ENCODE measurements at regions not wholly inside any gene's neighbourhood (a gene's known extent, or its start where the extent isn't known, plus 50 kb on each side); places are given as distances from the start of the nearest gene placed in this dataset.

GRCh38 chr11:79783833-79784232 lies 343.0 kb upstream of the TENM4 start:
- no peak for DNase-seq

DNA sequence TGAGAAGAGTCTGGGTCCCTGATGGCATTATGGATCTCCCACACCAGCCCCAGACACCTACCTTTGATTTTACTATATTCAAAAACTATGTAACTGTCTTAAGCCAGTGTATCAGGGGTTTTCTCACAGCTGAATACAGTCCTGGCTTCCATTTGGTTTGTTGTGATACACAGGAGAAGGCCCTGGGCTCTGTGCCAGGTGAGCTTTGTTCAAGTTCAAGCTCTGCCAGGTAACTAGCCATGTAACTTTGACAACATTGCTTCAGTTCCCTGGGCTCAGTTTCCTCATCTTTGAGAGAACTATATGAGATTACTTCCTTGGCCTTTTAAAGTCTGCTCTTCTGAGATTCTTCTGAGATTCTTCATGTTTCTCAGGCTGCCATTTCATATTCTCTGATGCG lies 327.5 kb upstream of the TENM4 start:
- no peak for DNase-seq

- no peak for DNase-seq
Observed at GRCh38 chr11:79762279-79762921, 321.6 kb upstream of the TENM4 start.

GRCh38 chr11:79758325-79758724 lies 317.5 kb upstream of the TENM4 start:
- DNase-seq: no peak

GRCh38 chr11:79747406-79747805 lies 306.6 kb upstream of the TENM4 start:
- no peak for DNase-seq

DNA sequence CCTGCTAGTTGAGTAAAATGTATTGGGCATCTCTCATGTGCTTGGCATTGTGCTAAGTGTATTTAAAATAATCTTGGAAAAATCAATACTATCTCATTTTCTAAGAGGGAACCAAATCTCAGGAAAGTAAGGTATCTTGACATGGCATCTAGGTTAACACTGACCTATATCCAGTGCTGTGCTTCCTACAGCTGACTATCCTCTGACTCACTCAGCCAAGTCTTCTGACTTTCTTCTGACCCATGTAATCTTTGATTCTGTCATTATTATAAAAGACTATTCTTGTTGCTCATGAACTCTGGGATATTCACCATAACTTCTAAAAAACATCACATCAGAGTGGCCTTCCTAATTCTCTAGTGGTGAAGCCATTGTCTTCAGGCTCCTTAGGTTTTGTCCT lies 304.1 kb upstream of the TENM4 start:
- DNase-seq: no peak

GRCh38 chr11:79742176-79742575 lies 301.3 kb upstream of the TENM4 start:
- no peak for DNase-seq

DNA sequence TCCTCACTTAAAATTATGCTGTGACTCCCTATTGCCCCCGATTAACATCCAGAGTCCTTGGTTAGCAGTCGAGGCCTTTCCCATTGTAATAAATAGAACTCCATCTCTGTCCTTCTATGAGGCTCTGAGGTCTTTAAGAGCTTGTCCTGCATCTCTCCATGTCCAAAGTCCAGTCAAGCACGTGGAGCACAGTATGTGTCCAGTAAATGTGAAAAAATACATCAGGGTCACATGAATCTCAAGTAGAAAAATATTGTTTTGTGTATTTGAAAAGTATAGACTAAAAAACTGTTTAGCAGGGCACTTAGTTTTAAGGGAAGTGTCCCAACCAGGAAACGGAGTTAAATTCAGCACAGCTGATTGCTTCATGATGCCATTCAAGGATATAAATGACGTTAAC lies 298.8 kb upstream of the TENM4 start:
- DNase-seq: no peak

DNA sequence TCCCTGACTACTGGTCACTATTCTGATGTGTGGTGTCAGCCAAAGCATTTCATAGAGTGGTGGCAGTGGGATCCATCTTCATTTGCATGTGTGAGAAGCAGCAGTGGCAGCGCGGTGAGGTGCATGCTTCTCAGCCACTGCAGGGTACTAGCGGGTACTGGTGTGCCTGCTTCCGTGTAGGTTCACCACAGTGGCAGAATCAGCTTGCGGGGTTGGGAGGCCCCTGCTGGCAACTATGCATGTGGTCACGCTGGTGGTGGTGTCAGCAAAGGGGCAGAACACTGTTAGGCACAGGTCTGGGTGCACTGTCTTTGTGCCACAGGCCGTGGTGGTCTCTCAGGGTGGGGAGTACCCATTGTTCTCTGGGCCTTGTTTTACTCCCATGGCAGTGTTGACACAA lies 286.4 kb upstream of the TENM4 start:
- no peak for DNase-seq

DNA sequence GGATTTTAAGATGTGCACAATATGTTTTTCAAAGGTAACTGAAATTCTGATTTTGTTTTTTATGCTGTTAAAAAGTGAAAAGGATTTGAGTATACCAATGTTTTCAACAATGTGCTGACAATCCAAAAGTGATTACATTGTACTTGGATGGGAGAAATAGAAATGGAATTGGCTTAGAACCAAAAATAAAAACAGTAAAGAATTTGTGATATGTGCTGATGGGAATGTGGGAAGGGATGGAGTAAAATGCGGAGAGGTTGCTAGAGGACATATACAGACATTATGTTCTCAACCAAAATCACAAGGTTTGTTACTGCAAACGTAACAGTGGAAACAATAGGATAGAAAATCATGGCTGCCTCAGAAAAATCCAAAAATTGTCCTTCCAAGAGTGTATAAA lies 279.3 kb upstream of the TENM4 start:
- no peak for DNase-seq

- no peak for DNase-seq
Observed at GRCh38 chr11:79708319-79708932, 267.6 kb upstream of the TENM4 start.

- DNase-seq: no peak
Observed at GRCh38 chr11:79705648-79706047, 264.8 kb upstream of the TENM4 start.

GRCh38 chr11:79702303-79702702 lies 261.5 kb upstream of the TENM4 start:
- no peak for DNase-seq

GRCh38 chr11:79699246-79699645 lies 258.4 kb upstream of the TENM4 start:
- DNase-seq: no peak

DNA sequence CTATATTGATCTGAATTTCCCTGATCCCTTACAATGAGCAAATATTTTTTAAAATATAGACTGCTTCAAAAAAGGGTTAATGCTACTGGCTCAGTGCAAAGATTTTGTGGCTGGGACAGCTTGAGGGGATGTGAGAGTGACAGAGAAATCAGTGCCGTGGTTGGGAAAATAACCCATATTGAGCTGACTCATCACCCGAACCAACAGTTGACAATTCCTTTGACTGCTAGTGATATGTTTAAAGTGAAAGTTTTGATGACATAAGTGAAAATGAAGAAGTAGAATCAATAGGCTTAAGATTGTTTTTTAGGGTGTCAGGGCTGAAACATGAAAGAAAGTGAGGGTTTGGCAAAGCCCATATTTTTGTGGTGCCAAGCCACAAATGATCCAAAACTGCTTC lies 257.1 kb upstream of the TENM4 start:
- no peak for DNase-seq

DNA sequence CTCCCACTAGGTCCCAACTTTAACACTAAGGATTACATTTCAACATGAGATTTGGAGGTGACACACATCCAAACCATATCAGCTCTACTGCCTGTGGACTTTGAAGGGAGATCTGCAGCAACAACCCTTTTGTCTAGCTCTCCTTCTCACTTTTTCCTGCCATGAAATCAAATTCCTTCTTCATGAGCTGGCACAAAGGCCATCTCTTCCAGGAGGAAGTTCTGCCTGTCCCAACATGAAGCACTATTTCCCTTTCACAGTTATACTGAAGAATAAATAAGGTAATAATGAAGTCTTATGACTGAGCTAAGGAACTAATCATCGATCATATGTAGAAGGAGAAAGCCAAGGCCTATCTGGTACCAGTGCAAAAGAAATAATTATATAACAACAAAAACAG lies 253.5 kb upstream of the TENM4 start:
- DNase-seq: no peak

- no peak for DNase-seq
Observed at GRCh38 chr11:79691445-79691844, 250.6 kb upstream of the TENM4 start.

GRCh38 chr11:79686703-79687419 lies 246.0 kb upstream of the TENM4 start:
- DNase-seq: no peak

GRCh38 chr11:79683930-79684329 lies 243.1 kb upstream of the TENM4 start:
- DNase-seq: no peak

- DNase-seq: no peak
Observed at GRCh38 chr11:79678780-79679452, 238.1 kb upstream of the TENM4 start.

DNA sequence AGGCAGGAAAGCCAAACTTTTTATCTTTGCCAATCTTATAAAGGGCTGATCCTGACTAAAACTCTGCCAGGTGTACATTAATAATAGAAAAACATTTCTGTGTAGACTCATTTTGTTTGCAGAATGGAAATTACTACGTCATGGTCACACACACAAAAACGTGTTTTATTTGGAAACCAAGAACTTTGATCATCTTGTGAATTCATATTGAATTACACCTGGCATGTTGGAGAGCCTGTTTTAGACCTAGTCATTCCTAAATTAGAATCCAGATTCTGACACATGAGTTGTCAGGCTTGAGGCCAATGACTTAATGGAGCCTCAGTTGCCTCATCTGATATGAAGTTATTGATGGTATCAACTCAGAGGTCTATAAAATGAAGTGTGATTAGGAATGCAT lies 235.6 kb upstream of the TENM4 start:
- no peak for DNase-seq

DNA sequence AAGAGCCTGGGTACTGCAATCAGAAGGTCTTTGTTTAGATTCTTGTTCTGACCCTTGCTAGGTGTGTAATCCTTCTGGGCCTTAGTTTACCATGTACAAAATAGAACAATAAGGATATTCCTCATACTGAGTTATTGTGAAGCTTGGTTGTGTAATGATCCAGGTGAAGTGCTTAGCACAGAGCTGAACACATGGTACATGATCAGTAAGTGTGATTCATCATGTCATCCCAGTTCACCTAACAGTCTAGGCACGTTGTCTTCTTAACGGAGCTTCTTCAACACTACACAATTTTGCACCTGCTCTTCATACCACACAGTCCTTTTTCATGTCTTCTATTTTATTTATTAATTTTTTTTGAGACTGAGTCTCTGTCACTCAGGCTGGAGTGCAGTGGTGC lies 234.3 kb upstream of the TENM4 start:
- DNase-seq: no peak

DNA sequence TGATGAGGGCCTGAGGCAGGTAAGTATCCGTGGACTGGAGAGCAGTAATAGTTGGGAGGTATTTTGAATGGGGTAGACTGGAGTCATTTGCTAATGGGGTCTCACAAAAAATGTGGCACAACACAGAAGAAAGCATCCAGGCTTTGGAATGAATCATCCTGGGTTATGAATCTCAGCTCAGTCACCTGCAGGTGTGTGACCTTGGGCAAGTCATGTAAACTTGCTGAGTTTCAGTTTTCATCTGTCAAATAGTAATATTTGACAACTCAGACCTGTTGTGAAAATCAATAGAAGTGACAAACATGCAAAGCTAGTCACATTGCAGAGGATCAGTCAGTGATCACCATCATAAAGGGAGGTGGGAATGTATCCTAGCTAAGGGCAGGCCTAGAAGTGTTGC lies 232.0 kb upstream of the TENM4 start:
- DNase-seq: no peak

- no peak for DNase-seq
Observed at GRCh38 chr11:79671401-79671800, 230.6 kb upstream of the TENM4 start.
